Neuronal stem cell (in vitro differentiated cells): ENCODE measurements at regions not wholly inside any gene's neighbourhood (a gene's known extent, or its start where the extent isn't known, plus 50 kb on each side); places are given as distances from the start of the nearest gene placed in this dataset.

ENCODE experiments used
- DNase-seq: peaks from one replicate; pipeline ENCODE4 v3.0.0-alpha.2; 2013; ENCODE audit warnings: low spot score
- H2AFZ ChIP-seq: one replicate; pipeline ENCODE4 v1.6.1; 2013; ENCODE audit warnings: mild to moderate bottlenecking, low read length, inconsistent platforms
- H2AK5ac ChIP-seq: 2 replicates; pipeline ENCODE4 v1.6.1; 2013; ENCODE audit warnings: low read depth, mild to moderate bottlenecking, inconsistent platforms, low read length, moderate library complexity, mixed read lengths
- H2BK120ac ChIP-seq: 2 replicates; pipeline ENCODE4 v1.6.1; 2013; ENCODE audit warnings: low read depth, mild to moderate bottlenecking, inconsistent platforms, low read length, moderate library complexity, mixed read lengths
- H2BK12ac ChIP-seq: one replicate; pipeline ENCODE4 v1.6.1; 2013; ENCODE audit warnings: low read length, inconsistent platforms
- H2BK15ac ChIP-seq: 2 replicates; pipeline ENCODE4 v1.6.1; 2013; ENCODE audit warnings: mild to moderate bottlenecking, low read length, inconsistent platforms, mixed read lengths
- H2BK5ac ChIP-seq: one replicate; pipeline ENCODE4 v1.6.1; 2013; ENCODE audit warnings: inconsistent platforms, mild to moderate bottlenecking, low read length, moderate library complexity
- H3K14ac ChIP-seq: one replicate; pipeline ENCODE4 v1.6.1; 2013; ENCODE audit warnings: low read length, inconsistent platforms
- H3K18ac ChIP-seq: 2 replicates; pipeline ENCODE4 v1.6.1; 2013; ENCODE audit warnings: low read length, inconsistent platforms
- H3K23ac ChIP-seq: 2 replicates; pipeline ENCODE4 v1.6.1; 2013; ENCODE audit warnings: low read depth, mild to moderate bottlenecking, mixed read lengths, low read length, inconsistent platforms; ENCODE audit not compliant: poor library complexity
- H3K27ac ChIP-seq: replicated peaks from 3 replicates; pipeline ENCODE4 v1.5.1; 2013; ENCODE audit warnings: low read length, inconsistent platforms
- H3K27me3 ChIP-seq, 3 experiments: 2 replicates each; pipeline ENCODE4 v1.6.1; 2013; ENCODE audit warnings: low read length in 3 of 3, mild to moderate bottlenecking in 2 of 3, inconsistent platforms in 1 of 3, low read depth in 1 of 3, mixed read lengths in 1 of 3, moderate library complexity in 1 of 3; ENCODE audit not compliant: control insufficient read depth in 3 of 3, insufficient read depth in 3 of 3
- H3K36me3 ChIP-seq, 2 donors: replicated peaks in 1 of 2; 2 replicates each; pipeline ENCODE4 v1.6.1; 2013; ENCODE audit warnings: low read length in 2 of 2; ENCODE audit not compliant: control insufficient read depth in 2 of 2, insufficient read depth in 2 of 2
- H3K4ac ChIP-seq: 2 replicates; pipeline ENCODE4 v1.6.1; 2013; ENCODE audit warnings: inconsistent platforms, mild to moderate bottlenecking, low read length, moderate library complexity
- H3K4me1 ChIP-seq, 2 donors: 1 replicate in 1 of 2; 2 replicates in 1 of 2; pipeline ENCODE4 v1.6.1; 2013; ENCODE audit warnings: low read length in 2 of 2, low read depth in 1 of 2; ENCODE audit not compliant: control insufficient read depth in 2 of 2, insufficient read depth in 1 of 2
- H3K4me2 ChIP-seq: one replicate; pipeline ENCODE4 v1.6.1; 2013; ENCODE audit warnings: mild to moderate bottlenecking, low read length, inconsistent platforms; ENCODE audit not compliant: insufficient read depth, poor library complexity, severe bottlenecking
- H3K4me3 ChIP-seq, 2 donors: 2 replicates each; pipeline ENCODE4 v1.5.1; 2013; ENCODE audit warnings: low read length in 2 of 2, mild to moderate bottlenecking in 2 of 2, inconsistent platforms in 1 of 2, moderate library complexity in 1 of 2
- H3K79me1 ChIP-seq: one replicate; pipeline ENCODE4 v1.6.1; 2013; ENCODE audit warnings: low read depth, mild to moderate bottlenecking, inconsistent platforms, low read length, moderate library complexity
- H3K9ac ChIP-seq: one replicate; pipeline ENCODE4 v1.6.1; 2013; ENCODE audit warnings: mild to moderate bottlenecking, low read depth, low read length, inconsistent platforms; ENCODE audit not compliant: poor library complexity
- H3K9me3 ChIP-seq, 2 donors: replicated peaks in 1 of 2; 2 replicates each; pipeline versions ENCODE3 to v1.6.1; 2013; ENCODE audit warnings: low read length in 2 of 2, mild to moderate bottlenecking in 2 of 2, inconsistent platforms in 1 of 2, low read depth in 1 of 2, mixed read lengths in 1 of 2, moderate library complexity in 1 of 2; ENCODE audit not compliant: control insufficient read depth in 2 of 2, insufficient read depth in 1 of 2
- H4K8ac ChIP-seq: one replicate; pipeline ENCODE4 v1.6.1; 2013; ENCODE audit warnings: low read depth, mild to moderate bottlenecking, inconsistent platforms, low read length, moderate library complexity
- H4K91ac ChIP-seq: one replicate; pipeline ENCODE4 v1.6.1; 2013; ENCODE audit warnings: low read length, low read depth, mild to moderate bottlenecking, inconsistent platforms; ENCODE audit not compliant: poor library complexity
- WGBS, 2 donors: extraction: QIAGEN DNeasy Blood & Tissue Kit; methylation state at CpG; one replicate each; pipeline ENCODE4 v1.1.7; 2013; ENCODE audit warnings: missing lambda C conversion rate in 2 of 2, mixed read lengths in 1 of 2; ENCODE audit not compliant: insufficient read length in 2 of 2, insufficient replicate concordance in 1 of 2; ENCODE audit errors: extremely low coverage in 2 of 2; 5-methylcytosine and 5-hydroxymethylcytosine counted together

DNA sequence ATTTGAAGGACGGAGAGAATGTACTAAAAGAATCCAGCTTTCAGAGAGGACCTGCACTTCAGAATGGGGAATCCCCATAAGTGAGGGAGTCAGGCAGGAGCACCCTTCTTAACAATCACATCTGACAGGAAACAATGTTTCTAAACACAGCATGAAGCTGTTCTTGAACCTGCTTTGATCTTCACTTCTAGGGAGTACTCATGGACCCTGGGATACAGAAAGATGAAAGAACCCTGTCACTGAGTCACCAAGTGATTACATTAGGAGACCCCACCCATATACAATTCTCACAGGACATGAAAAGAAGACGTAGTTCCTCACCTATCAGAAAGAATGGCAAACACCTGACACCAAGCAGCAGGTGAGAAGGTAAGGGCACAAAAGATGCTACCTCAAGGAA, 296.9 kb upstream of the ZC3H12C start:
- Histone ChIP-seq H4K91ac (no peak overlapping the region), H2BK15ac (no peak overlapping the region), H3K14ac (no peak overlapping the region), H3K9ac (no peak overlapping the region), H3K27me3 (no peaks in the 10 kb centered on the region), H3K27ac (no peak overlapping the region), H2AK5ac (no peak overlapping the region), H2BK5ac (no peak overlapping the region), H3K79me1 (no peaks in the 10 kb centered on the region), H3K36me3 (no peaks in the 10 kb centered on the region), H2AFZ (no peak overlapping the region), H3K4ac (no peak overlapping the region), H3K23ac (no peak overlapping the region), H3K4me3 (no peak overlapping the region), H3K4me1 (no peaks in the 10 kb centered on the region), H2BK12ac (no peak overlapping the region), H3K4me2 (no peak overlapping the region), H3K9me3 (peaks cover 0 to 2% of the 10 kb centered on the region in 2 donors), H2BK120ac (no peak overlapping the region), H3K18ac (no peak overlapping the region), H4K8ac (no peak overlapping the region)
- DNase-seq = no peak
- WGBS, 2 donors = no CpG with 5 or more reads among the region's 2 CpGs

DNA sequence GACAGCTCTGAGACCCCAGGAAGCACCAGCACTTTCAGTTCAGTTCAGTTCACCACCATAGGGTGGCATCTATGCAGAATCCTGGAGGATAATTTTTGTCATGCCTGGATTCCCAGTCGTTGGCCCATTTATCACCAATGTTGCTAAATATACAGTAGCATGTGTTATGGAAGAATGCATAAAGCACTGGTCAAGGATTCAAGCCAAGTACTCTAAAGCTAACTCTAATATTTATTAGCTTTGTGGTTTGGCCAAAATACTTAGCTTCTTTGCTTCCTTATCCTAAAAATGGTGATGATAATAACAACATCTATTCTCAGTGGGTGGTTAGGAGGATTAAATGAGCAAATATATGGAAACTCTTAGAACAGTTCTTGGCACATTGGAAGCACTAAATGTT, 294.7 kb upstream of the ZC3H12C start:
- H3K23ac ChIP-seq = no peak overlapping the region
- H2BK5ac ChIP-seq = no peak overlapping the region
- no peak overlapping the region for H2AFZ ChIP-seq

DNA sequence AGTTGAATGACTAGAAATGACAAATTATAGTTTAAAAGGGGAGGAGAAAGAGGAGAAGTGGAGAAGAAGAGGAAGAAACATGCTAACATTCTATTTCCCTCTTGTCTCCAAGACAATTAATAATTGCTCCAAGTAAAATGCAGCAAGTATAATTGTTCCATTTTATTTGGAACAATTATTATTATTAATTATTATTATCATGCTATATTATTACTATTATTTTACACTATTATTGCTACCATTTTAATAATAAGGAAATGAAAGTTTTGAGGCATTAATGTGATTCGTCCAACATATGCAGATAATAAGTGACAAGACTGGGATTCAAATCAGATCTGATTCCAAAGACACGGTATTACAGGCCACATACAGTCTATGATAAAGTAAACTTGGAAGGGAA, 293.6 kb upstream of the ZC3H12C start:
- Histone ChIP-seq H3K27me3 (no peaks in the 10 kb centered on the region), H3K4me2 (no peak overlapping the region), H3K27ac (no peak overlapping the region), H3K23ac (no peak overlapping the region), H3K79me1 (no peaks in the 10 kb centered on the region), H3K36me3 (no peaks in the 10 kb centered on the region), H3K14ac (no peak overlapping the region), H2AK5ac (no peak overlapping the region), H2BK120ac (no peak overlapping the region), H2BK12ac (no peak overlapping the region), H2AFZ (no peak overlapping the region), H3K4me3 (no peak overlapping the region), H3K9ac (no peak overlapping the region), H3K18ac (no peak overlapping the region), H4K91ac (no peak overlapping the region), H3K4ac (no peak overlapping the region), H3K9me3 (peaks cover 2 to 3% of the 10 kb centered on the region in 2 donors), H3K4me1 (no peaks in the 10 kb centered on the region), H2BK15ac (no peak overlapping the region), H4K8ac (no peak overlapping the region), H2BK5ac (no peak overlapping the region)
- DNase-seq = no peak
- WGBS, 2 donors = no CpG with 5 or more reads among the region's 2 CpGs

More for the DNA sequence above, 294.7 kb upstream of the ZC3H12C start:
- no peak for DNase-seq
- H3K14ac ChIP-seq = no peak overlapping the region
- H2BK120ac ChIP-seq = no peak overlapping the region
- H4K8ac ChIP-seq = no peak overlapping the region
- H3K27ac ChIP-seq = no peak overlapping the region
- no peak overlapping the region for H2BK15ac ChIP-seq
- H2AK5ac ChIP-seq = no peak overlapping the region
- H3K79me1 ChIP-seq = no peaks in the 10 kb centered on the region
- no peaks in the 10 kb centered on the region for H3K4me1 ChIP-seq
- no peak overlapping the region for H2BK12ac ChIP-seq
- H3K4me3 ChIP-seq = no peak overlapping the region
- no peak overlapping the region for H4K91ac ChIP-seq
- H3K9ac ChIP-seq = no peak overlapping the region
- H3K4me2 ChIP-seq = no peak overlapping the region
- H3K18ac ChIP-seq = no peak overlapping the region
- no peaks in the 10 kb centered on the region for H3K27me3 ChIP-seq
- H3K9me3 ChIP-seq = peaks cover 0 to 2% of the 10 kb centered on the region in 2 donors
- no peak overlapping the region for H3K4ac ChIP-seq
- H3K36me3 ChIP-seq = no peaks in the 10 kb centered on the region
- WGBS, 2 donors = no CpG with 5 or more reads among the region's 1 CpG

DNA sequence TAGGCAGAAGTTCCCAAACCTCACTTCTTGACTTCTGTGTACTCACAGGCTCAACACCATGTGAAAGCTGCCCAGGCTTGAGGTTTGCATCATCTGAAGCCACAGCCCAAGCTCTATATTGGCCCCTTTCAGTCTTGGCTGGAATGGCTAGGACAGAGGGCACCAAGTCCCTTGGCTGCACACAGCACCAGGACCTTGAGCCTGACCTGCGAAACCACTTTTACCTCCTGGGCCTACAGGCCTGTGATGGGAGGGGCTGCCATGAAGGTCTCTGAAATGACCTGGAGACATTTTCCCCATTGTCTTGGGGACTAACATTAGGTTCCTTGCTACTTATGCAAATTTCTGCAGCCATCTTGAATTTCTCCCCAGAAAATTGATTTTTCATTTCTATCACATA, 288.3 kb upstream of the ZC3H12C start:
- Histone ChIP-seq H3K4me1 (no peaks in the 10 kb centered on the region), H2BK120ac (no peak overlapping the region), H4K91ac (no peak overlapping the region), H4K8ac (no peak overlapping the region), H3K27me3 (no peaks in the 10 kb centered on the region), H3K36me3 (no peaks in the 10 kb centered on the region), H3K9ac (no peak overlapping the region), H2BK5ac (no peak overlapping the region), H3K18ac (no peak overlapping the region), H2AK5ac (no peak overlapping the region), H2AFZ (no peak overlapping the region), H3K23ac (no peak overlapping the region), H3K27ac (no peak overlapping the region), H2BK15ac (no peak overlapping the region), H3K4me3 (no peak overlapping the region), H3K9me3 (peaks cover 0 to 7% of the 10 kb centered on the region in 2 donors), H3K4ac (no peak overlapping the region), H3K14ac (no peak overlapping the region), H2BK12ac (no peak overlapping the region), H3K4me2 (no peak overlapping the region), H3K79me1 (no peaks in the 10 kb centered on the region)
- no CpG with 5 or more reads among the region's 1 CpG for WGBS, 2 donors
- DNase-seq = no peak
